ENCODE measurements at regions not wholly inside any gene's neighbourhood (a gene's known extent, or its start where the extent isn't known, plus 50 kb on each side); places are given as distances from the start of the nearest gene placed in this dataset.

DNA sequence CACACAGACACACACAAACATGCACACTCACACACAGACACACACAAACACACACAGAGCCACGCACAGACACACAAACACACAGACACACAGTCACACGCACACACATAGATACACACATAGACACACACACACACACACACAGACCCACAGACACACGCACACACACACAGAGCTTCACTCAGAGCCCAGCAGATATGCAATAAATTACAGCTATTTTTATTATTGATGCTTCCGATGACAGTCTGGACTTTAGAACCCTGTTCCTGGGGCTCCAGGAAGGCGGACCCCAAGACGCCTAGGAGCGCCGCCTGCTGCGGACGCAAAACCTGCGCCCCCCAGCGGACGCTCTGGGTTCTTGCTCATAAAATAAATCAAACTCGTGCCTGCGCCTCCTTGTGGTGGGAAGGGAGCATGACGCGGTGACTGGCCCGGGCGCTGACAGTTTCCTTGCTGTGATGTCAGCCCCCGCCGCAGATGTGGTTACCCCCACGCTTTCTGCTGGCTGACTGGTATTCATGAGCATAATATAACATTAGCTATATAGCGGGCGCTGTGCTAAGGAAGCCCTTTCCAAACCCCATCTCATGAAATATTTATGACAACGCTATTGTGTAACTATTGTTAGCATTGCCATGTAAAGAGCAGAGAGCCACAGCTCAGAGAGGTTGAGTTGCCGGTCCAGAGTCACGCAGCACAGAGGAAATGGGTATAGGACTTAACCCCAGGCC, 64.4 kb upstream of the TM9SF2 start:
- peak; percentile 81 for DNase-seq (ENCODE audit: low read depth, low spot score)

- DNase-seq (ENCODE audit: low read depth, low spot score), result no peak
Observed at GRCh38 chr13:99439048-99439447, 62.2 kb upstream of the TM9SF2 start.

DNA sequence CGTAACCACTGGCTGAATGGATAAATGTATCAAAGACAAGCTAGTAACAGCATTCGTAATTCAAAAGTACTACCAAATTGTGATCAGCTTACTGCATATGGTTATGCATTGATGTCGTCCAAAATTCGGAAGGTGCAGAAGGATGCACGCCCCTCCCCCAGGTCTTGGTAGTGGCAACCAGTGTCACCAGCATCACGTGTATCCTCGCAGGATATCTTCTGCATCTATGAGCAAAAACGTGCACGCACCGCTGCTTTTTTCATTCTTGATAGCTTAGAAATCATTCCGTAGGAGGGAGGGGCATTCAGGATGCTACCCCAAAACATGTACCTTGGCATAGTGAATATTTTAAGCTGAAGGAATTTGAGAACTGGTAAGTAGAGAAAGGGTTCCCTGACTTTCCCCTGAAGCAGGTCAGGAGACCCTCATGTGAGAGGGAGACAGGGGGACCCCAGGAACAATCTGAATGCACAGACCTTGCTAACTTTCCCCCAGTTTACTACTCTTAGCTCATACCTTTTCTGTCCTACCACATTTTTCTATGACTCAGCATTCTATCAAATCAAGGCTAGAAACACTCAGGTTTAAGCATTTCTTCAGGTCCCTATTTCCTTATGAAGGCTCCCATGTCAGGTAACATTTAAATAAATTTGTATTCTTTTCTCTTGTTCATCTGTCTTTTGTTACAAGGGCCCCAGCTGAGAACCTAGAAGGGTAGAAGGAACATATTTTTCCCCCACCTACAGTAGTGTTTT, 61.2 kb upstream of the TM9SF2 start:
- DNase-seq (ENCODE audit: low read depth, low spot score), result no peak

- DNase-seq (ENCODE audit: low read depth, low spot score), result no peak
Observed at GRCh38 chr13:99442273-99442895, 58.9 kb upstream of the TM9SF2 start.

GRCh38 chr13:99446242-99446641, 55.0 kb upstream of the TM9SF2 start:
- no peak for DNase-seq (ENCODE audit: low read depth, low spot score)

DNA sequence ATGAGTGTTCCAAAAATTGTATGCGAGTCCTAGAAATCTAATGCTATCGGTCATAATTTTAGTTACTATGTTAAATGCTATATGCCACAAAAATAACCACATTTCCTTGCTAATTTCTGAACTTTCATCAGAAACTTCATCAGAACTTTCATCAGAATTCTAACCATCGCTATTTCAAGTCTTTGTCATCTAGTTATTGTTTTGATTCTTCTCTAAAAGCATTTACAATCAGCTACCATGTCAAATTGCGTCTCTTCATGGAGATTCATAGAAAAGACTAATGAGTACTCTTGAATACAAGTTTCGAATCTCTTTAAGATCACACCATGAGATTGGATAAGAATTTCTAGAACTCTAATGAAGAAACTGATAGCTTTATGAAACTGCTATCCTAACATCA, 52.7 kb upstream of the TM9SF2 start:
- no peak for DNase-seq (ENCODE audit: low read depth, low spot score)

DNA sequence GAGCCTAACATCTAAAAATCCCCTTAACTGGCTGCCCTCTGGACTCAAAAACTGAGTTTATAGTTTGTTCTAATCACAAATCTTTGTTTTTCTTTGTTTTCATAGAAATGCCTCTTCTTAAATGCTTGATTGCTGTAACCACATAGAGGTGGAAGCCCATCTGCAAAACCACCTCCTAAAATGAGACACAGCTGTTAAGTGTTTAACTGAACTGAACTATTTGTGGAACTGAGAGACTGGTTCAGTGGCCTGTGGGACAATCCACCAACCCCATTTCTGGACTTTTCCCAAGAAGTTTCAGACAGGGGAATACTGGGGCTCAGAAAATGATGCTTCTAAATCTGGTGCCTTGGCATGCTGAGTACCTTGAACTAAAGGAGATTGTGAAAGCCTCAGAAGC, 50.9 kb upstream of the TM9SF2 start:
- DNase-seq (ENCODE audit: low read depth, low spot score), result no peak
